ENCODE measurements at regions not wholly inside any gene's neighbourhood (a gene's known extent, or its start where the extent isn't known, plus 50 kb on each side); places are given as distances from the start of the nearest gene placed in this dataset.
"Not testable (repeated sequence)": the region's sequence is repeated elsewhere in the genome, so short reads cannot be mapped to it uniquely, and the experiment has no call there.

DNA sequence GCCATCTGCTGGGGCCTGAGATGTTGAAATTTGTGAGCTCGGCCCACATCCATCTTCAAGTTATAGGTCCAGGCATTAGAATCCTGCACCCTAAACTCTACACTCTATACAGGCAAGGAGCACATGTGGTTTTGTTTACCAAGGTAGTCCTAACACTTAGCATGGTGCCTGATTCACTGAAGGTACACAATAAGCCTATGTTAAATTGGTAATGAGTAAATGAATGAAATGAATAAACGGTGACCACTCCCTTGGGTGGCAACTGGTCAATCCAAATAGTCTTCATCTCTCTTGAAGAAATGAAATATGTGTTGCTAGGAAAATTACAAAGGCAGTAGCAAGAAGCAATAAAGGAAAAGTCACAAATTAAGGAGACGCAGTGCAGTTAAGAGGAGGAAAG, 359.3 kb upstream of the UBE2E2 start:
- DNase-seq, result no peak

- no peak for DNase-seq
These were observed 356.6 kb upstream of the UBE2E2 start for GRCh38 chr3:22846566-22846965.

- DNase-seq, result not testable (repeated sequence)
These were observed 353.5 kb upstream of the UBE2E2 start for GRCh38 chr3:22849583-22849982.

DNA sequence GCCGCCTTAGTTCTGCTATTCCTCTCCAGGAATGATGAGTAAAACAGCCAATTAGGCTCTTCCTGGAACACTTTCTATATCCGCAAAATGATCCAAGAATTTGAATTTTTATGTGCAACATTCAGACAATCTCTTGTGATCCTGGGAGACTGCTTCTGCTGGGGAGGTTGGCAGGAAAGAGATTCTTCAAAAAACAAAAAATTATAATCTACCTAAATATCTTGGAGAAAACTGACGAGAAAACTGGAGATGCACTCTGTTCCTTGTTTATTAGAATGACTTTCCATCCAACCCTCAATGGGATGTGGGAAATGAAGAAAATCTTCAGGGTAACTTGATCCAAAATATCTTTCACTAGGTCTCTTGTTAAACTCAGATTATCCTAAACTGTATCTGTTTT, 346.3 kb upstream of the UBE2E2 start:
- no peak for DNase-seq

GRCh38 chr3:22858486-22858885, 344.6 kb upstream of the UBE2E2 start:
- DNase-seq, result no peak

GRCh38 chr3:22859618-22860017, 343.5 kb upstream of the UBE2E2 start:
- DNase-seq, result no peak

DNA sequence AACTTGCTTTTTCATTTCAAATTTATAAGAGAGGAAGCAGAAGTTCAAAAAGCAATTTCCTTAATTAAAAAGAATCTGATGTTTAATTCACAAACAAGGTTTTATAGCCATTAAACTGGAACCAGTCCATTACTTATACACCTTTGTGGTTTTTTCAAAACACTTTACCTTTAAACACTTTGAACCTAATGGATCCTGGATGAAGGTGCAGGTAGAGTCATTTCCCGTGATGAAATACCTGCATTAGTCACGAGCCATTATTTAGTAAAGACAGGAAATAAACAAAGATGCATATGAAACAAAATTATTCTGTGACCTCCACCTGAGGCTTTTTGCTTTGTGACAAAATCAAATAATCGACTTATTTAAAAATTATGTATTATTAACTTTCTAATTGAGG, 341.7 kb upstream of the UBE2E2 start:
- no peak for DNase-seq

DNA sequence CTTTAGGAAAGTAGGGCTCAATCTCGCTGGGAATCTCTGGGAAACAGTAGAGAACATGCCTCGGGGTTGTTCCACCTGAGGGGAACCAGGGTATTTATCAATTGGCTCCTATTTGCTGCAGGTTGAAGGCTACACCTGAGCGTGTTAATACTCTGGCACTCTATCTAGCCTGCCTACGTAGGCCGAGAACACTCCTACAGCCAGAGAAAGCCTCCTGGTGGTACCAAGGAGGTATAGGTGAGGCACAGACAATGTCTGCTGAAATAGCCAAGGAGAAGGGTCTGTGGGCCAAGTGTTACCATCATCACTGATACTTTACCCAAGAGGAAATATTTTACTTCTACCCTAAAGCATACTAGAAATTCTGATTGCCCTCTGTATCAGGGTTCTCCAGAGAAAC, 341.0 kb upstream of the UBE2E2 start:
- no peak for DNase-seq

- DNase-seq, result not testable (repeated sequence)
These were observed 320.3 kb upstream of the UBE2E2 start for GRCh38 chr3:22882834-22883233.

- DNase-seq, result no peak
These were observed 318.1 kb upstream of the UBE2E2 start for GRCh38 chr3:22885039-22885438.

DNA sequence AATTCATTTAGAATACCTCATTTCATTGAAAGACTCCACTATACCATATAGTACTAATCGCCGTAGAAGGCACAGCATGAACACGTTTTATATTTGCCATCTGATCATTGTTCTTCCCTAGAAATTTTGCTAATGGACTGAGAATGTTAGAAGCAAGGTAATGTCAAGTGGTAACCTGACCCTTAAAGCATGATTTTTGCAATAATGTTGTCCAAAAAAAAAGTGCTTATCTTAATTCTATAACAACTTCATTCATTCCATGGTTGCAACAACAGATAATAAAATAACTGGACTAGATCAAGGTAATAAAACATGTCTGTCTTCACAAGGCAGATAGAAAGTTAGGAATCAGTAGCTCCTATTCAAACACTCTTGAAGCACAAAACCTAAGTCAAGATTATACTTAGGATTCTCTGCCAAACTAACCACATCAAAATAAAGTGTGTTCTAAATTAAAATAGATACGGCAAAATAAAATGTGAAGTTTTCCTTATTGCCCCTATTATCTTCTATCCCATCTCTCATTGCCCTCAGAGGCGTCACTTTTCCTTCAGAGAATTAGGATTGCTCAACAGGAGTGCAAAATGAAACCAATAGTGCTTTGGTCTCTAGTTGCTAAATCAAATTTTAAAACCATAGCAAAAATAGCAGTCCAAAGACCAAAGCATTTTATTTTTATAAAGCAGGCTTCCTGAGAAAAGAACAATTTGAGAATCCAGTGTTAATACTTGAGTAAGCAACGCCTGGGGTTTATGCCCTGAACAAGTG, 317.4 kb upstream of the UBE2E2 start:
- no peak for DNase-seq

GRCh38 chr3:22886439-22887068, 316.6 kb upstream of the UBE2E2 start:
- peak; percentile 37 for DNase-seq

- peak; percentile 22 for DNase-seq
These were observed 315.3 kb upstream of the UBE2E2 start for GRCh38 chr3:22887664-22888291.

- no peak for DNase-seq
These were observed 310.0 kb upstream of the UBE2E2 start for GRCh38 chr3:22893101-22893500.

GRCh38 chr3:22893644-22894325, 309.3 kb upstream of the UBE2E2 start:
- DNase-seq, result no peak

- no peak for DNase-seq
These were observed 308.3 kb upstream of the UBE2E2 start for GRCh38 chr3:22894865-22895264.

DNA sequence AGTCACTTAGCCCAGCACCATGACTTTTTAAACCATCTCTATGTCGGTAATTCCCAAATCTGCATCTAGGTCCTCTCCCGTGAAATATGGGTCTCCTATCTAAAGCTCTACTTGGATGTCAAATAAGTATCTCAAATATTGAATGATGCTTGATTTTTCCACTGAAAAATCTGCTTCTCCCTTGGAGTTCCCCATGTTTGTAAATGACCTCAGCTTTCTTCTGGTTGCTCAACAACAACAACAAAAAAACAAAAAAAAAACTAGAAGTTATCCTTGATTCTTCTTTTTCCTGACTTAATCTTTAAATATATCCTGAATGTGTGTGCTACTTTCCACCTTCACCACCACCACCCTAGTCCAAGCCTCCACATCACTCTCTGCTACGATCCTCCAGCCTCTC, 307.5 kb upstream of the UBE2E2 start:
- no peak for DNase-seq

- DNase-seq, result no peak
These were observed 304.6 kb upstream of the UBE2E2 start for GRCh38 chr3:22898558-22898957.

DNA sequence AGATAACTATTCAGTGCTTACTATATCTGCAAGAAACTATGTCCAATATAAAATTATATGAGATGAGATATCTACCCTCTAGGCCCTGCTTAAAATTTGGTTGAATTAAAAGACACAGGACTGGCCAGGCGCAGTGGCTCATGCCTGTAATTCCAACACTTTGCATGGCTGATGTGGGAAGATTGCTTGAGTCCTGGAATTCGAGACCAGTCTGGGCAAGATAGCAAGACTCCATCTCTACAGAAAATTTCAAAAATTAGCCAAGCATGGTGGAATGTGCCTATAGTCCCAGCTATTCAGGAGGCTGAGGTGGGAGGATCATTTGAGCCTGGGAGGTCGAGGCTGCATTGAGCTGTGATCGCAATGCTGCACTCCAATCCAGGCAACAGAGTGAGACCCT, 303.7 kb upstream of the UBE2E2 start:
- no peak for DNase-seq

DNA sequence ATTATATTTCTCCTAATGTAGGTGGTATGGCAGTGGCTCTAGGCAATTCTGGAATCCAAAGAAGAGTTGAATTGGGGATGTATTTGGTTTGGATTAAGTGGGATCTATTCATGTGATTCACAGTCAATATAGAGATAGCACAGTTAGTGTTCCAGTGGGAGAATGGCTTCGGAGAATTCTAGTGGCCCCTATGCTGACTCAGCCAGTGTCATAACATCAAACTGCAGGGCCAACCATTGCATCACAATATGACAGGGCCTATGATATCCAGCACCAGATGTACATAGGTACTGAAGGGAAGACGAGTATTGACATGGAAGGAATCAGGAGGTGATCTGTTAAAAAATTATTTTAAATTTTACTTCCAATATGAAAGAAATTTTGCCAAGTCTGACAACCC, 302.8 kb upstream of the UBE2E2 start:
- DNase-seq, result no peak

GRCh38 chr3:22901684-22902083, 301.4 kb upstream of the UBE2E2 start:
- no peak for DNase-seq

GRCh38 chr3:22907161-22907780, 295.9 kb upstream of the UBE2E2 start:
- DNase-seq, result no peak

- no peak for DNase-seq
These were observed 295.3 kb upstream of the UBE2E2 start for GRCh38 chr3:22907796-22908195.

Measured in NCI-H446 treated with DMSO at 0.1 percent for 48 hours (cell line).